Activated CD4-positive, alpha-beta T cell treated with anti-CD3 and anti-CD28 coated beads for 36 hours (primary cell): ENCODE measurements at regions not wholly inside any gene's neighbourhood (a gene's known extent, or its start where the extent isn't known, plus 50 kb on each side); places are given as distances from the start of the nearest gene placed in this dataset.
"Not testable (repeated sequence)": the region's sequence is repeated elsewhere in the genome, so short reads cannot be mapped to it uniquely, and the experiment has no call there.

Source experiments
- ATAC-seq: fragments of 200-7000 bp; cut with Tn5 transposase; one replicate; pipeline ENCODE4 v1.10.0; 2021; ENCODE audit warnings: mild to moderate bottlenecking, moderate library complexity
- CTCF ChIA-PET: fragments of 350-600 bp; sonication (Branson Sonifier 250); formaldehyde crosslinking; loops from one replicate; lab custom pipeline; 2021; ENCODE audit warnings: antibody characterized with exemption; lab: Charles Lee
- POLR2A ChIA-PET: fragments of 350-600 bp; sonication (Branson Sonifier 250); formaldehyde crosslinking; loops from one replicate; lab custom pipeline; 2021; ENCODE audit warnings: antibody characterized with exemption, inconsistent platforms; lab: Charles Lee
- DNase-seq: peaks from one replicate; pipeline ENCODE4 v3.0.0-alpha.2; 2020
- H3K27ac Mint-ChIP-seq: one replicate; pipeline ENCODE4 v1.8.0; 2021; ENCODE audit warnings: mixed read lengths
- H3K27me3 Mint-ChIP-seq: one replicate; pipeline ENCODE4 v1.8.0; 2021; ENCODE audit warnings: mixed read lengths
- H3K36me3 Mint-ChIP-seq: one replicate; pipeline ENCODE4 v1.8.0; 2021; ENCODE audit warnings: low read depth, mixed read lengths
- H3K4me1 Mint-ChIP-seq: one replicate; pipeline ENCODE4 v1.8.0; 2021; ENCODE audit warnings: mixed read lengths
- H3K4me3 Mint-ChIP-seq: one replicate; pipeline ENCODE4 v1.8.0; 2021; ENCODE audit warnings: mild to moderate bottlenecking, moderate library complexity, mixed read lengths
- H3K9me3 Mint-ChIP-seq: one replicate; pipeline ENCODE4 v1.8.0; 2021; ENCODE audit warnings: low read depth, mixed read lengths
- intact Hi-C, 2 experiments: fragments of 100-400 bp; cut with DNase I in 1 of 2; cut with micrococcal nuclease in 1 of 2; formaldehyde crosslinking; loops; one replicate each; pipeline versions ENCODE4 v1.14.2 to v1.15.1; 2022 to 2024; cut with DNase I, micrococcal nuclease

GRCh38 chr15:77926789-77927188 lies 150.7 kb downstream of the TBC1D2B start:
- H3K27ac Mint-ChIP-seq, CTCF ChIA-PET, intact Hi-C loops, H3K9me3 Mint-ChIP-seq, H3K4me1 Mint-ChIP-seq, H3K36me3 Mint-ChIP-seq, H3K4me3 Mint-ChIP-seq, POLR2A ChIA-PET, ATAC-seq, H3K27me3 Mint-ChIP-seq: not testable (repeated sequence)
- DNase-seq: peak; percentile 30

GRCh38 chr15:77926296-77926695 lies 151.2 kb downstream of the TBC1D2B start:
- H3K27ac Mint-ChIP-seq: not testable (repeated sequence)

GRCh38 chr15:77925101-77925500 lies 152.4 kb downstream of the TBC1D2B start:
- POLR2A ChIA-PET, DNase-seq: not testable (repeated sequence)

More at GRCh38 chr15:77926296-77926695, 151.2 kb downstream of the TBC1D2B start:
- CTCF ChIA-PET, H3K36me3 Mint-ChIP-seq, intact Hi-C loops, H3K9me3 Mint-ChIP-seq, H3K4me3 Mint-ChIP-seq, H3K27me3 Mint-ChIP-seq, DNase-seq, POLR2A ChIA-PET, H3K4me1 Mint-ChIP-seq, ATAC-seq: not testable (repeated sequence)

GRCh38 chr15:77921664-77922063 lies 155.8 kb downstream of the TBC1D2B start:
- H3K4me1 Mint-ChIP-seq: no peaks in the 10 kb centered on the region
- ATAC-seq (no peak), DNase-seq (no peak)
- no peak overlapping the region for H3K4me3 Mint-ChIP-seq
- ChIA-PET POLR2A (no interaction called here), CTCF (no interaction called here)
- no peaks in the 10 kb centered on the region for H3K36me3 Mint-ChIP-seq
- intact Hi-C loops: no loop called here
- H3K27ac Mint-ChIP-seq: no peak overlapping the region
- H3K9me3 Mint-ChIP-seq: no peaks in the 10 kb centered on the region
- peaks cover 8% of the 10 kb centered on the region for H3K27me3 Mint-ChIP-seq

More at GRCh38 chr15:77925101-77925500, 152.4 kb downstream of the TBC1D2B start:
- intact Hi-C loops, H3K36me3 Mint-ChIP-seq, H3K4me1 Mint-ChIP-seq, H3K27me3 Mint-ChIP-seq, ATAC-seq, H3K27ac Mint-ChIP-seq, H3K4me3 Mint-ChIP-seq, H3K9me3 Mint-ChIP-seq: not testable (repeated sequence)
- CTCF ChIA-PET: interaction anchor here (0.6 to 0.7 kb wide), 2 partner anchors 42 to 186 kb away, joined by 4 read pairs; no protein-coding TSS in a partner anchor

GRCh38 chr15:77916966-77917635 lies 160.4 kb downstream of the TBC1D2B start:
- H3K4me1 Mint-ChIP-seq, DNase-seq, H3K36me3 Mint-ChIP-seq, CTCF ChIA-PET, intact Hi-C loops, H3K9me3 Mint-ChIP-seq, H3K27ac Mint-ChIP-seq, ATAC-seq, POLR2A ChIA-PET, H3K4me3 Mint-ChIP-seq: not testable (repeated sequence)
- H3K27me3 Mint-ChIP-seq: peaks cover 12% of the 10 kb centered on the region

- H3K4me1 Mint-ChIP-seq, intact Hi-C loops, H3K27ac Mint-ChIP-seq, CTCF ChIA-PET, DNase-seq, H3K27me3 Mint-ChIP-seq, H3K4me3 Mint-ChIP-seq, H3K36me3 Mint-ChIP-seq, ATAC-seq, POLR2A ChIA-PET, H3K9me3 Mint-ChIP-seq: not testable (repeated sequence)
Observed at GRCh38 chr15:77915961-77916330, 161.6 kb downstream of the TBC1D2B start.

GRCh38 chr15:77915261-77915960 lies 162.1 kb downstream of the TBC1D2B start:
- H3K36me3 Mint-ChIP-seq: no peaks in the 10 kb centered on the region

GRCh38 chr15:77914531-77914930 lies 163.0 kb downstream of the TBC1D2B start:
- H3K27me3 Mint-ChIP-seq, H3K9me3 Mint-ChIP-seq, DNase-seq, CTCF ChIA-PET, POLR2A ChIA-PET, H3K36me3 Mint-ChIP-seq, H3K4me1 Mint-ChIP-seq, H3K4me3 Mint-ChIP-seq, H3K27ac Mint-ChIP-seq, ATAC-seq: not testable (repeated sequence)
- intact Hi-C loops: loop anchor here in 1 of 2 experiments (5.0 kb wide), 2 partner anchors 193 to 283 kb away; no protein-coding TSS in a partner anchor

More at GRCh38 chr15:77915261-77915960, 162.1 kb downstream of the TBC1D2B start:
- Mint-ChIP-seq H3K9me3 (no peaks in the 10 kb centered on the region), H3K27me3 (peaks cover 9% of the 10 kb centered on the region), H3K27ac (no peak overlapping the region), H3K4me3 (no peak overlapping the region), H3K4me1 (no peaks in the 10 kb centered on the region)
- ATAC-seq (no peak), DNase-seq (no peak)
- intact Hi-C loops: no loop called here
- ChIA-PET POLR2A (no interaction called here), CTCF (no interaction called here)

GRCh38 chr15:77910030-77910911 lies 167.2 kb downstream of the TBC1D2B start:
- H3K36me3 Mint-ChIP-seq, POLR2A ChIA-PET, H3K27me3 Mint-ChIP-seq, H3K4me1 Mint-ChIP-seq, H3K9me3 Mint-ChIP-seq: not testable (repeated sequence)
- ATAC-seq (peak; percentile 85), DNase-seq (peak; percentile 88)
- intact Hi-C loops: loop anchor here (1.0 to 5.0 kb wide), 4 partner anchors 197 to 331 kb away; no protein-coding TSS in a partner anchor
- CTCF ChIA-PET: interaction anchor here (0.5 to 1.6 kb wide), 20 partner anchors 9 to 400 kb away, joined by 3 to 5 read pairs (median 3); no protein-coding TSS in a partner anchor
- H3K4me3 Mint-ChIP-seq: peak overlapping the region; percentile 66
- H3K27ac Mint-ChIP-seq: peak overlapping the region; percentile 29

GRCh38 chr15:77909182-77909940 lies 168.2 kb downstream of the TBC1D2B start:
- no peak for ATAC-seq
- Mint-ChIP-seq H3K27ac (no peak overlapping the region), H3K4me3 (no peak overlapping the region), H3K27me3 (peaks cover 9% of the 10 kb centered on the region), H3K36me3 (no peaks in the 10 kb centered on the region), H3K9me3 (no peaks in the 10 kb centered on the region), H3K4me1 (no peaks in the 10 kb centered on the region)
- intact Hi-C loops: no loop called here
- POLR2A ChIA-PET: no interaction called here
- DNase-seq: no peak
- CTCF ChIA-PET: interaction anchor here (0.6 to 1.6 kb wide), 10 partner anchors 9 to 808 kb away, joined by 3 to 5 read pairs (median 4); no protein-coding TSS in a partner anchor

GRCh38 chr15:77908752-77909111 lies 168.8 kb downstream of the TBC1D2B start:
- H3K4me3 Mint-ChIP-seq, POLR2A ChIA-PET, intact Hi-C loops, H3K27me3 Mint-ChIP-seq, H3K36me3 Mint-ChIP-seq, H3K4me1 Mint-ChIP-seq, ATAC-seq, DNase-seq, H3K9me3 Mint-ChIP-seq, H3K27ac Mint-ChIP-seq: not testable (repeated sequence)
- CTCF ChIA-PET: interaction anchor here (0.8 to 1.8 kb wide), 6 partner anchors 8 to 210 kb away, joined by 3 to 7 read pairs (median 4); no protein-coding TSS in a partner anchor
